ENCODE measurements at regions not wholly inside any gene's neighbourhood (a gene's known extent, or its start where the extent isn't known, plus 50 kb on each side); places are given as distances from the start of the nearest gene placed in this dataset.

DNA sequence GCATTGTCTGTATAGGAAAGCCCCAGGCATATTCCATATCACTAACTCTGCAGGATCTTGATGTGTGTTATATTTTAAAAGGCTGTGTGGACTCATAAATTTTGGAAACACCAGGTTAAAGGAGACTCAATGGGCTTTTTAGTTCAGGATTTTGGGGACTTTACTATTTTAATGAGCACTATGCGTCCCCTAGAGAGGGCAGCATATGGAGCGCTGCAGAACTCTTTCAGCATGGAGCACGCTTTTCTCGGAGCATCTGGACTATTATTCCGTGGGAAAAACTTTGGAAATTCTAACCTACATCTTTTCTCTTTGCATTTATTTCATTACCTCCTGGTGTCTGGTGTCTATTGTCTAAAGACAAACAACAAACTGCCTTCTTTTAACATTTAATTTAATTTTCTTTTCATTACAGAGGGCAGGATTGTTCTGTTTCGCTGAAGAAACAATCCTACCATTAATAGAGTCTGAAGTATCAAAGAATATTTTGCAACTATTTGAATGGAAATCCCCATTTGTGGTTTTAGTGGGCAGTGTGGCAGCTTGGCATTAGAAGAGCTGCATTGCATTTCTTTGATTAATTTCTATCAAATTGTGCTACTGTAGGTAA is 399.9 kb upstream of the HSF2 start:
- DNase-seq (ENCODE audit: low spot score) = no peak

DNA sequence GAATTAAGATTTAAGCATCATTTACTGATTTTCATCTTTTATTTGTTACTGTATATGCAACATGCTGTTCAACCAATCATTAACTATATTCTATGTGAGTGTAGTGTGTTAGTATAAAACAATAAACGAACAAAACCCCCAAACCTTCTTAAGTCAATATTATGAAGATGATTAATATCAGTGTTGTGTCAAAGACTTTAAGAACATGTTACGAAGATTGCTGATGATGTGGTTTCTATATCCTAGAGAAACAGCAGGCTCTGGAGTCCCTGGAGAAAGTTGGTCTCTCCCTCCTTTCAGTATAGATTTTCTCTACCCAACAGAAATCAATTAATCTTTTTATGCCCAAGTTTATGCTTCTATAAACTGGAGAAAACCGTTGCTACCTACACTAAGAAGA is 393.8 kb upstream of the HSF2 start:
- no peak for DNase-seq (ENCODE audit: low spot score)

DNA sequence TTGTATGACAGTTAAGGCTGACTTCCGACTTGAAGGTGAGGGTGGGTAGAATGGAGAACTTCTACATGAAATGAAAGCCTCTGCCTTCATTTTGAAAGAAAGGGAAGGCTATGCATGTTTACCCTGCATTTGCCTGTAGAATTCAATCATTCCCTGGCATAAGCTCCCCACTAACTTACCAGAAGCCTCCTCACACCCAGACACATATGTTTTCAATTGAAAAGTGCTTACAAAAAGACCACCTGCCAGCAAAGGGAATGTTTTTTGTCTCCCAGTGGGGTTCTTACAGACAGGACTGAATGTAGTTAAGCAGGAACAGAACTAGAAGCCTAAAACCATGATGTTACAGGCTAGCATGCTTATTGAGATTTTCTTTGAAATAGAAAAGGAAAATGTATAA is 392.1 kb upstream of the HSF2 start:
- DNase-seq (ENCODE audit: low spot score) = no peak

DNA sequence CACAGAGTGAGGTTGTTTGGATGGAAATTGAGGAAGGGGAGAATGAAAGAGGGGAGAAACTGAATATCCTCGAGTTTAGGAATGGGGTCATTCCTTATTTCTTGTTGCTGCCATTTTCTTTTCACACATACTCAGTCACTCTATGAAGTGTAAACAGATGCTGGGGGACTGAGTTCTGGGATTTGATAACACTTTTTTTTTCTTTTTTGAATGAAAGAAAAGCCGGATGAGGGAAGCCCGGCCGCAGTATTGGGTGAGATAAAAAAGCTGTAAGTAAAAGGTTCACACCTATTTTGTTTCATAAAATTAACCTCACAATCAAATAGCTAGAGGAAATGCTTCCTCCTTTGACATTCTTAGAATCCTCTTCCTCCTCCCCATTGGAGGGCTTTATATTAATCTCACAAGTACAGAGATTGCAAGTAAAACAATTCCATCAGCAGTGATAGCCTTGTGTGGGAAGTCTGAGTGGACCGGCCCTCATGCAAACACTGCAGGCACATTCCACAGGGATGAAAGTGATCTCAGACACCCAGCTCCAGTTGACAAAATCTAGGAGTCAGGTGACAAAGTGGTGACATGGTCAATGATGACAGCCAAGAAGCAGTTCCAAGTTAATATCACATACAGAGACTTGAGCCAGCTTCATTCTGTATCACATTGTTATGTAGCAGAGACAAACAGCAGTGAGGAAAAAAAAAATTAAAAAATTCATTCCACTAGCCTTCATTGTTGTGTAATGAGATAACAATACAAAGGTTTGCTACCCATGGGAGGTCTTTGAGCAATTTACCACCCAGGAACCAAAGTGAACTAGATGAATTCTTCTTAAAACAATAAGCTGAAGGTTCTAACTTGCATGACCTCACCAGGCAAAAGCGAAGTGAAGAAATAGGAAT is 391.1 kb upstream of the HSF2 start:
- DNase-seq (ENCODE audit: low spot score) = no peak

DNA sequence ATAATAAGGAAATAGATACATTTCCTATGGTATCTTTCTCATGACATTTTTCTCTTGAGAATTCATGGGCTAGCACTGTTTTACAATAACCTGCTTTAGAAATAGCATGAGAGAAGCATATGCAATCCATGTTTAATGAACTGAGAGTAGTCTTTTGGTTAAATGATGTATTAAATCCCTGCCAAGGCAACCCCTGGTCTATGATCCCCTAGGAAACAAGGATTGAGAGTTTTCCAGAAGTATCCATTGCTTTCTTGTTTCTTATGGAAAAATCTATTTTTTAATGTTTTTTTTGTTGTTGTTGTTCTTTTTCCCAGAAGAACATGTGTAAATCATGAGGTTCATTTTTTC is 390.5 kb upstream of the HSF2 start:
- DNase-seq (ENCODE audit: low spot score) = no peak

DNA sequence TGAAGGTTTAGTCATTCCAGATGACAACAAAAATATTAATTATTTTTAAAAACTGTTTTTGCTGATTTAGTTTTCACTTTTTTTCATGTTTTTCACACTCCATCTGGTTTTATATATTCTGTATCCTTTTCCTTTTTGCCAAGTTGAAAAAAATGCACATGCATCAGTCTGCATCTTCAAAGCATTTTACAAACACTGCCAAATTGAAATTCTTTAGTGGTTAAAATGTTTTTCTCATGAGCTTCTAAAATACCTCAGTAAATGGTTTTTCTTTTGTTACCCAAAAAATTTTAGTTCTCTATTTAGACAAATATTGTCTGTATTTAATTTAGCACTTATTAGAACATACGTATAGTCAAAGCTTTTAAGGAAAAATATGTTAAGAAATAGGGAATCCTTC is 386.9 kb upstream of the HSF2 start:
- DNase-seq (ENCODE audit: low spot score) = no peak

DNA sequence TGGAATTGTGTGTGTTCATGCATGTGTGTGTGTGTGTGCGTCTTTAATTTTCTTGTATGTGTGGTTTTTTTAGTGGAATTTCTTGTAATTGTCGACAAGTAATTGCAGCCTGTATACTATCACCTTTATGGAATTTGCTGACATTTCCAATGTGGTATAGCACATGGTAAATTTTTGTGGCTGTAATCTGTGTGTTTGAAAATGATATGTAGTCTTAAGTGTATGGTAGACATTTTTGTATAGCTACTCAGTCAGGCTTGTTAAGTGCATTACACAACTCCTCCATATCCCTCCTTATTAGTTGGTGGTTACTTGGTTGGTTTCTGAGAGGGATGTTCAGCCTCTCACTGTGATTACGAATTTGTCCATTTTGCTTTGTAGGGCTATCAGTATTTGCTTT is 384.5 kb upstream of the HSF2 start:
- DNase-seq (ENCODE audit: low spot score) = no peak

DNA sequence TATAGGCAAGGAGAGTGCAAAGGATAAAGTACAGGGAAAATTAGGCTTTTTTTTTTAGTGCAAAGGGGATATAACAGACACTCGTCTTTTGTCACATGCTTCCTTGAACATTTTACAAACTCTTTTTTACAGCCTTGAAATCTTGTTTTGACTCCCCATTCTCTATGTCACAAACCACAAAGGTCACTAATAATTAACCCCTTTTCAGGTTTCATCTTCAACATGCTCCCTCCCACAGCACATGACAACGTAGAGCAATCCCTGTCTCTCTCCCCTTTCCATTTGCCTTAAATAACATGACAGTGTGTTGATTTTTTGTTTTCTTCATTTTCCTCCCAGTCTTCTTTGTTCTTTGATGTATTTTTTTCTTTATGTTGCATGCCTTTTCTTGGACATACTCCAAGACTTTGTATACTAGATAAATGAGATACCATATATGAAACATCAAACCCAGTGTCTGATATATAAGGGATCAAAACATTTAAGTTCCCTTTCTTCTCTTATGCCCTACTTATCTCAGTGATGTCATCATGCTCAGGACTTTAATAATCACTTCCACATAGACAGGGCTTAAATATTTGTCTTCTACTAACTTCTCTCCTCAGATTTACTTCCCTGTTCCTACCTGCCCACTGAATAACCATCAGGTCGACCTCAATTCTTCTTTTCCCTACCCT is 378.7 kb upstream of the HSF2 start:
- no peak for DNase-seq (ENCODE audit: low spot score)

DNA sequence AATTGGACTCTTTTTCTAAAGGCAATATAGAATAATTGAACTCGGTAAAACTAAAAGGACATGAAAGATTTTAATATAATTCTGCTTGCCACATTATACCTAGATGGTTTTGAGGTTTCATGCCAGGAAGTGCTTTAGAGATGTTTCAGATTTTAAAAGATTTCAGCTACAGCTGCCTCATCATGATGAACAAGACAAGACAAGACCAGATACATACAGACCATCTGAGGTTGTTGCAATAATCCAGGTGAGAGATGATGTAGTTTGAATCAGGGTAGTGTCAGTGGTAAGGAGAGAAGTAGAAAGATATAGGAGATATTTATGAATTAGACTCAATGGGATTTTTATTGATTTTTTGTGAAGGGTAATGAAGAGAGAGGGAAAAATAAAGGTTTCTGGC is 374.3 kb upstream of the HSF2 start:
- DNase-seq (ENCODE audit: low spot score) = no peak

DNA sequence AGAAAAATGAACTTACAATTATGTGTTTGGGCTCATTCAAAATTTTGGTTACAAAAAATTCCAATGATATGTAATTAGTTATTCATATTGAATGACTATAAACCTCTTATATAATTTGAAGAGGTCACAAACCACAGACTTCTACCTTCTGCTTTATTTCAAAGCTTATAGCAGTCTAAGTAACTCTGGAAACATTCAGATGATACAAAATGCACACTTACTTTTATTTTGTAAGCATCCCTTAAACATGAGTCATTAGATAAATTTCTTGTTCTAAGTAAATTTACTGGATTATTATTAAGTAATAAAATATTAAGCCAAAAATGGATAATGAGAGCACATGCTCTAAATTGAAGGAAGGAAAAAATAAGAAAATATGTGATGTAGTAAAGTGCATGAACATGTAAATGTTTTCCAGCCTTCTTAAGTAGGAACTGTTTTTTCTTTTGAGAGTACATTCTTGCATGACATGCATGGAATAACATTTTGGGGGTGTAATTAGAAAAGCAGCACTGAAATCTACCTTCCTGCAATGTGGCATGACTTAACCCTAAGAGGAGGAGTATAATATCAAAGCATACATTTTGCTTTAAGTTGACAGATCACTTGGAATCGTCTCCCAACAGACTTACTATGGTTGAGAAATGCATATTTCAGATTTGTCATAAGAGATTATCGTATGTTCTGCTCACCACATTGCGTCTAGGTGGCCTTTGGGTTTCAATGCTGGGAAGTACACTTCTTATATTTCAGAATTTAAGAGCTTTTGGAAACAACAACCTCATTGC is 372.7 kb upstream of the HSF2 start:
- no peak for DNase-seq (ENCODE audit: low spot score)

DNA sequence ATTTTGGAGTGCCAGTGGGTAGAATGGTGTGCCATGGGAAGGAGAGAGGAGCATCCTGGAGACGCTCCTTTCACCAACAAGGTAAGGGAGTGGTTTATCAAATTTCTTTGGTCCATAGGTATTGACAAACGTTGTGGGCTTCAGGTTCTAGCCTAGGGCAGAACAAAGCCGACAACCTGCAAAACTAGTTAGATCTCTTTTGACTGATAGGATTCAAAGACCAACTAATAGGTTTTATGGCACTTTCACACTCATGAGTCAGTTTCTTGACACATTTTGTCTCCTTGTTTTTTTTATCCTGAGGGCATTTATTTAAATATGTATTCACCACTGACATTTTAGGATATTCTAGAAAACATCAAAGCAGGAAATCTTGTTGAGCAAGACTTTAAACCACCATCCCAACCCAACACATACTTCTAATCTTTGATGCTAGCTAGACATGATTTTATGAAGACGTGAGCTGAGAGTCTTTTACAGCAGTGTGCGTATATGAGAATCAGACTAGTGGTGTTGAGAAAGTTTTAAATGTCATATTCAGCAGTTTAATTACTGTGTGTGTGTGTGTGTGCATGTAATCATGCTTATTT is 370.4 kb upstream of the HSF2 start:
- no peak for DNase-seq (ENCODE audit: low spot score)

DNA sequence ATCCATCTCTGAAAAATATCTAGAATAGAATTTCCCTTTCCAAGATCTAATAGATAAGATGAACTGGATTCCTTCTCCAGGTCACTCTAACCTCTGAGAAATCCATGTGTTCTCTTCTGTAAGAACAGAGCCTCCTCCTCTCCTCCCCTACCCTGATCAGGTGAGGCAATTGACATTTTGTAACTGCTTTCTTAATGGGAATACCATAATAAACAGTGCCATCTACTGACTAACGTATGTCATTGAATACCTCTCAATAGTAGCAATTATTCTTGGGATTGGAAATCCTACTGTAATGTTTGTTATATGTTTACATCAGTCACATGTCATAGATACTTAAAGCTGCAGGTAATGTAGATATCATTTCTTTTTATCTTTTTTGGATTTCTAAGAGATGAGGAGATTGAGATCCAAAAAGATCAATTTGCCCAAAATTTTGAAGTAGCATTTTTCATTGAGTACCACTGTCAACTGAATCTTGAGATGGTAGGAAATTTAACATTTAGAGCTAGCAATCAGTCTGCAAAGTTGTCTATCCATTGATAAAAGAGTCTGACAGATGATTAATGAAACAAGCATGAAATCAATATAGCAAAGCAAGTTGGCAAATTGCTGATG is 365.8 kb upstream of the HSF2 start:
- peak; percentile 40 for DNase-seq (ENCODE audit: low spot score)

DNA sequence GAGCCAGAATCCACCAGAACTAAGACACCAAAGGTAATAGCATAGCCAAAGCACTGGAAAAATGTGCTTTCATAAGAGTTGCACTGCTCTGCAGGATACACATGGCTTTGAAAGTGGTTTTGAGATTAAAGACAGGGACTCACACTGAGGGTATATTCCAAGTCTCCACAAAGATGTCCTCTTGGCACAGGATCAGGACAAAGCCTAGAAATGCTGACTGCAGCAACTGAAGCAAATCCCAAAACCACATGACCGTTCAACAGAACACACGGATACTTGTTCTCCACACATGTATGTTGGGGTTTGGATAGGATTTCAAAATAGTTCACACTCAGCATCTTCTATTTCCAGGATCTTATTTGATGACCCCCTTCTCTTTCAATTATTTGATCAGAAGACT is 364.3 kb upstream of the HSF2 start:
- no peak for DNase-seq (ENCODE audit: low spot score)

DNA sequence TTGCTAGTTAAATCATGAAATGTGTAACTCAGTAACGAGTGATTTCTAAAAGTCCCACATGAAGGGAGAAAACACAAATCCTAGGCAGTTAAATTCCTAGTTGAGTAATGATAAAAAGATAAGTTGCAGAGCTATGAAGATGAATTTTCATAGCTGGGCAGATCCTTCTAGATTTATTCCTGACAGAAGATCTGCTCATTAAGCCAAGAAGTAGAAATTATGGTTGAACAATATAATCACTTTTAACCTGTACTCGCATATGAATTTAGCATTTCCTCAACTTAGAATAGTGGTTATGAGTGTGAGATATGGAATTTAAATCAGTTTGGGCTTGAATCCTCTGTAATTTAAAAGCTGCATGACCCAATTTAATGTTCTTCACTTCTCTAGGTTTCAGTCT is 359.2 kb upstream of the HSF2 start:
- DNase-seq (ENCODE audit: low spot score) = no peak

DNA sequence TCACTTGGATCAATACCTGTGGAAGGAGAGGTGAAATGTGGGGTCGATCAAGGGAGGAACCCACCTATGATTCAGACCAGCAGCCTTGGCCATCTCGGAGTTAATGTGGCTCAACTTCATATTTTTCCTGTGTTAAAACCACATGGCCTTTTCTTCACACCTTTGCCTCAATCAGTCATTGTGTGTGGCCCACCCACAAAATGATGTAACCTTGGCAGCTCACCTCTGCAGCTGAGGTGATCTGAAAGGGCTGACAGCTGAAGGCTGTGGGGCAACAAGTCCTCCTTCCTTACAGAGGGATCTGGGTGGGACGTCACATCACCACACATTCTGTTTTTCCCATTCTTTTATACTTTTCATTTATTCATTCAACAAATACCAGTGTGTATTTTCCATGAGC is 357.1 kb upstream of the HSF2 start:
- no peak for DNase-seq (ENCODE audit: low spot score)

DNA sequence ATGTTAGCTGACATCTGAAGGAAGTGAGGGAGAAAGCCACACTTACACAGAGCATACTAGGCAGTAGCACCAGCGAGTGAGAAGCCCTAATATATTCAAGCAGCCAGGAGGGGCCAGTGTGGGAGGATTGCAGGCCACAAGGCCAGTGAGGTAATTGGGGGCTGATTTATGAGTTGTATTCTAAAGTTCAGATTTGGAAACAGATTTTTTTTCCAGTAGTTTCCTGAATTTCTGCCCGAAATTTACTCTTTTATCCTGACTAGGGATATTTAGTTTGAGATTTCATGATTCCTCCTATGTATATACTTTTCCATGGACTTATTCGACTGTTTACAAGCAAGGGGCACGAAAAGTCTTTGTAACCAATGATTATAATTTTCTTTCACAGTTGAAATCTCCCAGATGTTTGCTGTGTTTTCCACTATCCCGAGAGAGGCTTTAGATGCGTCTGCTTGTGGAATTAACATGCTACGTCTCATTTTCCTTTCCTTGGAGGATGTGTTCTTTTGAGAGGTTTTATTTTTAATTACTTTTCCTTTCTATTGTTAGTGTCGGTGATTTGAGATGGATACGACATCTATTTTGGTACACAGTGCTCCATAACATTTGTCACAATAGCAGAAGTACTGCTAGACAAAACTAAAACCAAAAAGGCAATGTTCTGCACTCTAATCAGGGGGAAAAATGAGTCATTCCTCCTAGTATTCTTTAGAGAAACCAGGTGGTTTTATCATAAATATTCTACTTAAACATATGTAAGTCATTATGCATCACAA is 356.3 kb upstream of the HSF2 start:
- no peak for DNase-seq (ENCODE audit: low spot score)

DNA sequence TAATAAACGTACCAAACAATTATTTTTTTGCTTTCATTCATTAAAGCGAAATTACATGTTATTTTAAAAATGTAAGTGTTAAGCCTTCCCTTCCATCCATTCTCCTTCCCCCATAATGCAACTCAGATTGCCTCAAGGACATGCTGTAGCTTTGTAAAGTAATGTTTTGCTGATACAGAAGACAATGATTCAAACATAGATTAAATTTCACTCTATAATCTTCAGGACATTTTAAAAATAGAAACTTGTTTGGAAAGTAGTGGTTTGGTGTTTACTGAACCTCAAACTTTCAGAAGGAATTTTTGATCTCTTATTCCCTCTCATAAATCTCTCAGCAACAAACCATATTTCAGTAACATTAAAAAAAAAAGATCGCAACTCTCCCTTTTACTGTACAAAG is 350.9 kb upstream of the HSF2 start:
- no peak for DNase-seq (ENCODE audit: low spot score)

DNA sequence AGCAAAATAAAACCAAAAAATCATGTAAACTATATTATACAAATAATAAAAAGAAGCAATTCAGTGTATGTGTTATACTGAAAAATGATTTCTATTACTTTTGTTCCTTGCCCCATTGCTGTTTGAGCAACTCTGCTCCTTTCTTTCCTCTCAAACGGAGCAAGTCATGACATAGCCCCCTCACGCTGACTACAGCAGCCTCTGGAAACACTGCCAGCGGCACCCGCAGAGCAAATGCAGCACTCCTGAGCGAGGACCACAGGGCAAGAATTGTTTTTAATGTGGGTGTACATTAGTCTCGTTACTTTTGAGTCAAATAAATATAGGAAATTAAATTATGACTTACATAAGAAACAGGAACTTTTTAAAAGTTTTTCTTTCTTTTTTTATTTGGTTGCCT is 350.1 kb upstream of the HSF2 start:
- no peak for DNase-seq (ENCODE audit: low spot score)

DNA sequence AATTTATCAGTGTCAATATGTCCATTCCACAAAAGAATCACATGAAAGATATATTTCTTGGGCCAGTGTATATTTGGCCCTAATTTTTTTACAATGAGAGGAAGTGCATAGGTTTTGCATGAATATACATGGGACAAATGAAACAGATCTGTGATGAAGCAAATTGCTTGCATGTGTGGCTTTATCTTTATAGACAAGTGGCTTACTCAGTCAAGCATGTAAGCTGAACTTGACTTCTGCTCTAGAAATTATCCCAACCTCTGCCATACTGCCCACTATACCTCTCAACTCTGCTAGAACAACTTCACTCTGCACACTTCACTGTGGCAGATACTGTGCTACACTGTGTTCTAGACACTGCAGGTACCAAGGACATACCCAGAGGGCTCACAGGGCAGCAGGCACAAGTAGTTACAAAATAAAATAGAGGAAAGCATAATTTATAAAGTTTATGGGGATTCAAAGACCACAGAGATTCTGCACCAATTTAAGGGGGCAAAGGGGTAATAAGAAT is 349.2 kb upstream of the HSF2 start:
- no peak for DNase-seq (ENCODE audit: low spot score)

DNA sequence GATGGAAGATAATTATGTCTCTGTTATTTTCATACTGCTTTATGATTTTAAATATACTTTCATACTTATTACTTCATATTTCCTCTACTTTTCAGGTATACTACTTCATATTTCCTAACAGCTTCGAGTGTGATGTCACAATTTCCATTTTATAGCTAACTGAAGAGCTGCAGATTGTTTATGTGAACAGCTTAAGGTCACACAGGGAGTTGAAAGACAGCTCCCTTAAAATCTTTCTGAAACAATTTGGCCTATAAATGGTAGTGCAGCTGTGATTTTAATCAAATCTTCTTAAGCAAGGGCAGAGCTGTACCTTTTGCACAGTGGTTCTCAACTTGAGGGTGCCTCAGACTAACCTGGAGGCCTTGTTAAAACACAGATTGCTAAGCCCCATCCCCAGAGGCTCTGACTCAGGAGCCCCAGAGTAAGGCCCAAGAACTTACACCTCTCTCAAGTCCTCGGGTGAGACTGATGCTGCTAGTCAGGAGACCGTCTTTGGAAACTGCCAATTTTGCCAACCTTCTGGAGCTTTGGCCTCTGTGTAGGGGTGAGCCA is 347.0 kb upstream of the HSF2 start:
- DNase-seq (ENCODE audit: low spot score) = no peak
